Activated CD8-positive, alpha-beta T cell treated with anti-CD3 and anti-CD28 coated beads for 36 hours (primary cell): ENCODE measurements at regions not wholly inside any gene's neighbourhood (a gene's known extent, or its start where the extent isn't known, plus 50 kb on each side); places are given as distances from the start of the nearest gene placed in this dataset.

ENCODE experiments used
- ATAC-seq: fragments of 200-7000 bp; cut with Tn5 transposase; one replicate; pipeline ENCODE4 v1.10.0; 2021; ENCODE audit warnings: mild to moderate bottlenecking, moderate library complexity
- CTCF ChIA-PET: fragments of 350-600 bp; sonication (Branson Sonifier 250); formaldehyde crosslinking; loops from one replicate; lab custom pipeline; 2021; ENCODE audit warnings: antibody characterized with exemption; lab: Charles Lee
- POLR2A ChIA-PET: fragments of 350-600 bp; sonication (Branson Sonifier 250); formaldehyde crosslinking; loops from one replicate; lab custom pipeline; 2021; ENCODE audit warnings: antibody characterized with exemption; lab: Charles Lee
- DNase-seq: peaks from one replicate; pipeline ENCODE4 v3.0.0-alpha.2; 2020
- H3K27ac Mint-ChIP-seq: one replicate; pipeline ENCODE4 v1.8.0; 2021; ENCODE audit warnings: mild to moderate bottlenecking, mixed read lengths
- H3K27me3 Mint-ChIP-seq: one replicate; pipeline ENCODE4 v1.8.0; 2021; ENCODE audit warnings: mixed read lengths
- H3K36me3 Mint-ChIP-seq: one replicate; pipeline ENCODE4 v1.8.0; 2021; ENCODE audit warnings: low read depth, mixed read lengths
- H3K4me1 Mint-ChIP-seq: one replicate; pipeline ENCODE4 v1.8.0; 2021; ENCODE audit warnings: low read depth, mixed read lengths
- H3K4me3 Mint-ChIP-seq: one replicate; pipeline ENCODE4 v1.8.0; 2021; ENCODE audit warnings: mild to moderate bottlenecking, moderate library complexity, mixed read lengths
- H3K9me3 Mint-ChIP-seq: one replicate; pipeline ENCODE4 v1.8.0; 2021; ENCODE audit warnings: mixed read lengths
- intact Hi-C: fragments of 100-400 bp; cut with micrococcal nuclease; formaldehyde crosslinking; loops from one replicate; pipeline ENCODE4 v1.10.0; 2022
- TF ChIP-seq, protein P1 (sequence below): fragments of 200-600 bp; IDR thresholded peaks from one replicate; pipeline ENCODE4 v1.8.0; 2022; ENCODE audit warnings: antibody characterized with exemption, mild to moderate bottlenecking

DNA sequence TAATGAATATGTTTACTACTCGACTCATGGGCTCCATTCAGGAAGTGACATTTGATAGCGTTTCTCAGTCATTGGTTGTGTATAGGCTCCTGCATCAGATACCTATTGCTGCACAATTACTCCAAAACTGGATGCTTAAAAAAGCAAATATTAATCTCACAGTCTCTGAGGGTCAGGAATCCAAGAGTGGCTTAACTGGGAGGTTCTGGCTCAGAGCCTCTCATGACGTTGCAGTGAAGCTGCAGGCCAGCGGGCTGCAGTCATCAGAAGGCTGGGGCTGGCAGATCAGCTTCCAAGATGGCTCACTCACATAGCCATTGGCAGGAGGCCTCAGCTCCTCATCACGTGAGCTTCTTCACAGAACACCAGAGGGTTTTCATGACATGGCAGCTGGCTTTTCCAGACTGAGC lies 525.1 kb upstream of the NBEA start:
- H3K9me3 Mint-ChIP-seq, result no peaks in the 10 kb centered on the region

DNA sequence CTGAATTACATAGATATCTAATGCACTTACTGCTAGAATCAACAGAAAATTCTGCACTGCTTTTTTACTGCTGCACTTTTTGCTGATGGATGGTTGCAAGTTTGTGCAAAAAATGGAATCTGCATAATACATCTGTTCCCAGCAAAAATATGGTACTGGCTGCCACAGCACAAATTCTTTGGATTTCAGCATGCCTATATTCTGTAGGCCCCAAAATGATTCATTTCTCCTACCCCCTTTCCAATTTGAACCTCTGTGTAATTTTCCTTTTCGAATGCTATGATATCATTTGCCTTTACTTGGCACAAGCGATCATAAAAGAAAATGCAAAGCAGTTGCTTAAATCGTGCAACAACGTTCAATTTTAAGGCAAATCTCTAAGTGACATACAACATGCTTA lies 524.2 kb upstream of the NBEA start:
- Mint-ChIP-seq H3K9me3 (no peaks in the 10 kb centered on the region), H3K27me3 (no peaks in the 10 kb centered on the region), H3K4me1 (no peaks in the 10 kb centered on the region), H3K4me3 (no peak overlapping the region), H3K36me3 (no peaks in the 10 kb centered on the region), H3K27ac (no peak overlapping the region)
- TF ChIP-seq, protein P1, sequence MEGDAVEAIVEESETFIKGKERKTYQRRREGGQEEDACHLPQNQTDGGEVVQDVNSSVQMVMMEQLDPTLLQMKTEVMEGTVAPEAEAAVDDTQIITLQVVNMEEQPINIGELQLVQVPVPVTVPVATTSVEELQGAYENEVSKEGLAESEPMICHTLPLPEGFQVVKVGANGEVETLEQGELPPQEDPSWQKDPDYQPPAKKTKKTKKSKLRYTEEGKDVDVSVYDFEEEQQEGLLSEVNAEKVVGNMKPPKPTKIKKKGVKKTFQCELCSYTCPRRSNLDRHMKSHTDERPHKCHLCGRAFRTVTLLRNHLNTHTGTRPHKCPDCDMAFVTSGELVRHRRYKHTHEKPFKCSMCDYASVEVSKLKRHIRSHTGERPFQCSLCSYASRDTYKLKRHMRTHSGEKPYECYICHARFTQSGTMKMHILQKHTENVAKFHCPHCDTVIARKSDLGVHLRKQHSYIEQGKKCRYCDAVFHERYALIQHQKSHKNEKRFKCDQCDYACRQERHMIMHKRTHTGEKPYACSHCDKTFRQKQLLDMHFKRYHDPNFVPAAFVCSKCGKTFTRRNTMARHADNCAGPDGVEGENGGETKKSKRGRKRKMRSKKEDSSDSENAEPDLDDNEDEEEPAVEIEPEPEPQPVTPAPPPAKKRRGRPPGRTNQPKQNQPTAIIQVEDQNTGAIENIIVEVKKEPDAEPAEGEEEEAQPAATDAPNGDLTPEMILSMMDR, result no peak
- ATAC-seq, result no peak
- intact Hi-C loops, result no loop called here
- DNase-seq, result no peak
- CTCF ChIA-PET, result no interaction called here
- POLR2A ChIA-PET, result no interaction called here

More for the DNA sequence above, 525.1 kb upstream of the NBEA start:
- ChIA-PET CTCF (no interaction called here), POLR2A (no interaction called here)
- Mint-ChIP-seq H3K4me1 (no peaks in the 10 kb centered on the region), H3K36me3 (no peaks in the 10 kb centered on the region), H3K4me3 (no peak overlapping the region), H3K27ac (no peak overlapping the region), H3K27me3 (no peaks in the 10 kb centered on the region)
- ATAC-seq (no peak), DNase-seq (no peak)
- TF ChIP-seq, protein P1, result no peak
- intact Hi-C loops, result no loop called here

DNA sequence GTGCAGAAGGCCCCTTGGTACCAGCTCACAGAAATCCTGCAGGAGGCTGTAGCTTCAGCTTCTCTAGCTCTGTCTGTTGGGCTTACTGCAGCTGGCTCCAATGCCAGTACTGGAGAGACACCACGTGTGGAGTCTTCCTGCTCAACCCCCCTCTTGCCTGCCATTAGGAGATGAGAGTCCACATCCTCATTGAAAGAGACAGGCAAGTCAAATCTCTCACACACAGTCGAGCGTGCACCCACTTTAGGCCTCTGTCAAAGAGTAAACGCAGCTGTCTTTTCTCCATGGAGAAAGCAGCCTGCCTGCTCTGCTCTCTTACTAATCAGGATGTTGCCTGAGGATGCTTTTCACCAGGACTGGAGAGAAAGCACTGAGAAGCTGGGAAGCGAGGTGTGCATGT lies 523.0 kb upstream of the NBEA start:
- intact Hi-C loops, result no loop called here
- Mint-ChIP-seq H3K36me3 (no peaks in the 10 kb centered on the region), H3K9me3 (no peaks in the 10 kb centered on the region), H3K4me1 (no peaks in the 10 kb centered on the region), H3K27me3 (no peaks in the 10 kb centered on the region), H3K4me3 (no peak overlapping the region), H3K27ac (no peak overlapping the region)
- POLR2A ChIA-PET, result no interaction called here
- ATAC-seq (no peak), DNase-seq (no peak)
- TF ChIP-seq, protein P1, result no peak
- CTCF ChIA-PET, result no interaction called here

DNA sequence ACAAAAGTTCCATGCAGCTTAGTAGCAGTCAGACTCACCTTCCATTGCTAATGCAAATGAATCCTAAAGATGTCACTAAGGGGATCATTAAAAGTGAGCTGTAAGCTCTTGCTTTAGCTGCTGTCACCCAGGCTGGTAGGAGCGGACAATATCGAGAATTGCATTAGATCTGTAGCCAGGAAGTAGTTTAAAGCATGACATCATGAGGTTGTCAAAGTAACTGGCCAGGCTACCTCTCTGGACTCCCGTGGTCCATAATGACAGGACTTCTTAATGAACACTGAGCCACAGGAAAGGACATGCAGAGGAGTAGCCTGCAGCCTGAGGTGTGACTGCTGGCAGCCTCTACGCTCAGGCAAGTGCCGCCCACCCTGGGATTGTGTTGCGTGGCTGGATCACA lies 522.3 kb upstream of the NBEA start:
- H3K27me3 Mint-ChIP-seq, result no peaks in the 10 kb centered on the region
- TF ChIP-seq, protein P1, result no peak
- intact Hi-C loops, result no loop called here
- POLR2A ChIA-PET, result no interaction called here
- H3K27ac Mint-ChIP-seq, result no peak overlapping the region
- DNase-seq (no peak), ATAC-seq (no peak)
- H3K36me3 Mint-ChIP-seq, result no peaks in the 10 kb centered on the region
- H3K4me1 Mint-ChIP-seq, result no peaks in the 10 kb centered on the region
- CTCF ChIA-PET, result no interaction called here
- no peaks in the 10 kb centered on the region for H3K9me3 Mint-ChIP-seq
- no peak overlapping the region for H3K4me3 Mint-ChIP-seq

DNA sequence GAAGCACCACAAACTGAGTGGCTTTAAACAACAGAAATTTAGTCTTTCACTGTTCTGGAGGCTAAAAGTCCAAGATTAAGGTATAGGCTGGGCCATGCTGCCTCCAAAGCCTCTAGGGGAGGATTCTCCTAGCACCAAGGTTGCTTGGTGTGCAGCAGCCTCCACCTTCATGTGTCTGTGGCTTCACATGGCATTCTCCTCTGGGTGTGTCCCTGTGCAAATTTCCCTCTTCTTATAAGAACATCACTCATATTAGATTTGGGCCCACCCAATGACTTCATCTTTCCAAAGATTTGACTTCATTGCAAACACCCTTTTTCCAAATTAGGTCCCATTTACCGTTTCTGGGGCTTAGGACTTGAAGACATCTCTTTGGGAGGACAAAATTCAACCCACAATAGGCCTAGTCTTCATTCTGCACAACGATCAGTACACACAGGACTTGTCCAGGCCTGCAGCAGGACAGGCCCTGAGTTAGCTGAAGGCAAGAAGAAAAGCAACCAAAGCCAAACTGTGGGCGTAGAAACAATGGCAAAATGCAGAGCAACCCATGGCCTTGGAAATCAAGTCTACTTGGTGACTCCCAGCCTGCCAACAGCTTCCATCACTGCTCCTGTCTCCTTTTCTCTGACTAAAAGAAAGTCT lies 521.2 kb upstream of the NBEA start:
- H3K4me1 Mint-ChIP-seq, result no peaks in the 10 kb centered on the region
- no peaks in the 10 kb centered on the region for H3K36me3 Mint-ChIP-seq
- POLR2A ChIA-PET, result no interaction called here
- no peaks in the 10 kb centered on the region for H3K9me3 Mint-ChIP-seq
- DNase-seq (no peak), ATAC-seq (no peak)
- intact Hi-C loops, result no loop called here
- no peak overlapping the region for H3K27ac Mint-ChIP-seq
- no peaks in the 10 kb centered on the region for H3K27me3 Mint-ChIP-seq
- H3K4me3 Mint-ChIP-seq, result no peak overlapping the region
- TF ChIP-seq, protein P1, result no peak
- CTCF ChIA-PET, result no interaction called here
